ENCODE measurements at regions not wholly inside any gene's neighbourhood (a gene's known extent, or its start where the extent isn't known, plus 50 kb on each side); places are given as distances from the start of the nearest gene placed in this dataset.
"Not testable (repeated sequence)": the region's sequence is repeated elsewhere in the genome, so short reads cannot be mapped to it uniquely, and the experiment has no call there.

- TF ChIP-seq ZNF274 (IDR thresholded peaks at IDR 0.05; ENCODE audit: low read depth, low read length); SUZ12 (IDR thresholded peaks at IDR 0.05; ENCODE audit: extremely low read depth, insufficient read depth, insufficient read length); YY1 (IDR thresholded peaks at IDR 0.05; ENCODE audit: insufficient read depth, insufficient read length): not testable (repeated sequence)
Observed at GRCh38 chr12:11546582-11547270, 102.7 kb upstream of the ETV6 start.
